Islet precursor cell (in vitro differentiated cells): ENCODE measurements at regions not wholly inside any gene's neighbourhood (a gene's known extent, or its start where the extent isn't known, plus 50 kb on each side); places are given as distances from the start of the nearest gene placed in this dataset.

Experiments
- DNase-seq: peaks from one replicate; pipeline ENCODE4 v3.0.0-alpha.2; 2018

DNA sequence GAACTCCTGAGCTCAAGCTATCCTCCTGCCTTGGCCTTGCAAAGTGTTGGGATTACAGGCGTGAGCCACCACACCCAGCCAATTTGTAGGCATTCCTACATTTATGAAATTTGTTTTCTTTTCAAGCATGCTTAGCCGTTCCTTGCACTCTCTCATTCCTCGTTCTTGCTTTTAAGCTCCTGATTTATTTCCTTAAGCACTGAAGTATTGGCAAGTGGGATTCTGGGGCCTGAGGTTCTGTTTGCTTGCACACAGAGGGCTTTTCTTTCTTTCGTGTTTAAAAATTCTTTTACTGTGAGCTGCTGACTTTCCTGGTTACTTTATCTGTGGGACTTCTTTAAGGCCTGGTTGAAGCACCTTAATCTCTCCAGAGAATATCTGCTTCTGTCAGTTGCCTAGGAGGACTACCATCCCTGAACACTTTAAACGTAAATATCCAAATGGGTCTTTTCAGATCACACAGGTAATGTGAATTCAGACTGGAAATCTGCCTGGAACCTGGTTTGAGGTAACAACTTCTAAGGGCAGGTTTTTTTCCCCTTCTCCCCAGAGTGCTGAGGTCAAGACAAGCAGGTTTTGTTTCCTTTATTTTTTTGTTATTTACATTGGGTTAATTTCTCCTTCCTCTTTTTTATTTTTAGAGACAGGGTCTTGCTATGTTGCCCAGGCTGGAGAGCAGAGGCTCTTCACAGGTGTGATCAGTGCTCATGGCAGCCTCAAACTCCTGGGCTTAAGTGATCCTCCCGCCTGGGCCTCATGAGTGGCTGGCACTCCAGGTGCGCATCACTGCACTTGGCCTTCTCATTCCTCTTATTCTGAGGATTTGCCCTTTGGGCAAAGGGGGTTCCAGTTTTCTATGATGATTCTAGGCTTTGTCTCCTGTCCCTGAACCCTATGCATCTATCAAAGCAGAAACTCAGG, 102.9 kb downstream of the PFKFB3 start:
- DNase-seq = no peak

- DNase-seq = no peak
These were observed 104.2 kb downstream of the PFKFB3 start for GRCh38 chr10:6306917-6307316.

GRCh38 chr10:6309816-6310215, 107.1 kb downstream of the PFKFB3 start:
- no peak for DNase-seq

- no peak for DNase-seq
These were observed 108.2 kb downstream of the PFKFB3 start for GRCh38 chr10:6310977-6311376.

- DNase-seq = no peak
These were observed 109.1 kb downstream of the PFKFB3 start for GRCh38 chr10:6311700-6312330.

- no peak for DNase-seq
These were observed 109.9 kb downstream of the PFKFB3 start for GRCh38 chr10:6312636-6313035.

DNA sequence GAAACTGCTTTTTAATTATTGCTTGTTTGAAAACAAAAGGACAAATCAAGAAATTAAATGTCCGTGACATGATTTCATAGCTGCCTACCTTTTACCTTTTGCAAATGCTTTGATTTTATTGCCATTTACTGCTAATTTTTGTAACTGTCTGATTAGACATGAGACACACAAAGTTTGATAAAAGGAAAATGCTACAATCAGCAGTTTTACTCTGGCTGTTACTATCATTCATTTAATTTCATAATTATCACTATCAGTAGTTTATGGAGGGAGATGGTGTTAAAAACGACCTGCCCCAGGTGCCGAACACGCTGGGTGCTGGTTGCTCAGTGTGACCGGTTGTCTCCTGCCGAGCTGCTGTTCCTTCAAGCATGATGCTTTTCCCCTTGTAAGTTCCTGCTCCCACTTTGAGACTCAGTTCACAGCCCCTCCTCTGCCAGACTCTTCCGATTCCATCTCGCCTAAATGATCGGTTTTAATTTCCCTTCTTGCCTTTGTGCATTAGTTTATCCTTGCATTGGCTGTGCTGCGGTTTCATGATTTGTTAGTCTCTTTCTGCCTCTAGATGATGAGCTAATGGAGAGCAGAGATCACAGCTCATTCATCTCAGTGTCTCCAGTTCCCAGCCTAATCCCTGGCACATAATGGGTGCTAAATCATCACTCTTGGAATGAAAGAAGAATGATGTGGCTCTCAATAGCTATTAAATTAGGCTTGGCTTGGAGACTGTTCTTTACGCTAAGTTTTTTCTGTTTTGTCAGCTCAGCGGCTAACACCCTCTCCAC, 110.6 kb downstream of the PFKFB3 start:
- DNase-seq = no peak

GRCh38 chr10:6314620-6315205, 112.0 kb downstream of the PFKFB3 start:
- peak; percentile 60 for DNase-seq

DNA sequence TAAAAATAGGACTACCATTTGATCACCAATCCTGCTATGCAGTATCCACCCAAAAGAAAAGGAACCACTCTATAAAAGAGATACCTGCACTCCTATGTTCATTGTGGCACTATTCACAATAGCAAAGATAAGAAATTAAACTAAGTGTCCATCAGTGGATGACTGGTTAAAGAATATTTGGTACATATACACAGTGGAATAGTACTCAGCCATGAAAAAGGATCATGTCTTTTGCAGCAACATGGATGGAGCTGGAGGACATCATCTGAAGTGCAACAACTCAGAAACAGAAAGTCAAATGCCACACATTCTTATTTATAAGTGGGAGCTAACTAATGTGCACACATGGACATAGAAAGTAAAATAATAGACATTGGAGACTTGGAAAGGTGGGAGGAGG, 116.4 kb downstream of the PFKFB3 start:
- DNase-seq = no peak

GRCh38 chr10:6320320-6321010, 117.7 kb downstream of the PFKFB3 start:
- DNase-seq = no peak

- no peak for DNase-seq
These were observed 119.1 kb downstream of the PFKFB3 start for GRCh38 chr10:6321880-6322279.

DNA sequence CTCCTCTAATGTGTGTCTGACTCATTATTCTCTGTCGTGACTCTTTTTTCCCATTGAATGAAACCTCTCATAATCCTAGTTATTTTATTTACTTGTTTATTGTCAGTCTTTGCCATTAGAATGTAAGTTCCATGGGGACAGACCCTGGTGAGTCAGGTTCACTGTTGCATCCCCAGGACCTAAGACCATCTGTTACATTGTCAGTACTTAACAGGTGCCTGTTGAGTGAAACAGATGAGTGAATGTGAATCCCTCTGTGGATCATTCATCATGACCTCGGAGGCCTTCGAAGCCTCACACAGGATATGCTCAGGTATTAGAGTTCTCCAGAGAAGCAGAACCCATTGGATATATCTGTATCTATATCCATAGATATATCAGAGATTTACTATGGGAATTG, 120.1 kb downstream of the PFKFB3 start:
- DNase-seq = no peak

DNA sequence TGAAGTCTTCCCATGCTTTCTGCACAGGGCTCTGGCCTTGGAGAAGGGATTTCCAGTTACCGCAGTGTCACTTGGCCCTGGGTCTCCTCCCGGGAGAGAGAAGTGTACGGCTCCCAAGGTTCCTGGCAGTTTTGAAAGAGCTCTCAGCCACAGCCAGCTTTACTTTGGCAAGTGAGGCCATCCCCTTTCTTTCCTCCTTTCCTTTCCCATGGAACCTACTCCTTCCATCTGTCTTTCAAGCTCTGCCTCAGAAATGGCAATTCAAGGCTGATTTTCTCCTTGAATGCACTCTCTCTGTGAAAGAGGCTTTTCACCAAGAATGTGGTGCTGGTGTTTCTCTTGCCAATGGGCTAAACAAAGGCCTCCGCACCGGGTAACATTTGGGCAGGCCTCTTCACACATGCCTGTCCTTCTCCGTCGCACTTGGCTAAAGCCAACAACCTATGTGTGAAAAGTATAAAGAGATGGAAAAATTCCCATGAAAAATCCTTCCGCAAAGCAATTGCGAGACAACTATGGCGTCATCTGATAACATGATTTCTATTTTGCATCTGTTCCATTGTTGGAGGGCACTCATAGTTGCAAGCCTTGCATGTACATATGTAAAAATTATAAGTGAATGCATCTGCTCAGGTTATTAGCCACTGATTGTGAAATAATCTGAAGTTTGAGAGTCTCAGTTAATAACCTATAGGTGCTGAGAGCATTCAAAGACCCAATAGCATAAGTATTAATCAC, 125.4 kb downstream of the PFKFB3 start:
- no peak for DNase-seq

- DNase-seq = no peak
These were observed 126.1 kb downstream of the PFKFB3 start for GRCh38 chr10:6328699-6329423.

DNA sequence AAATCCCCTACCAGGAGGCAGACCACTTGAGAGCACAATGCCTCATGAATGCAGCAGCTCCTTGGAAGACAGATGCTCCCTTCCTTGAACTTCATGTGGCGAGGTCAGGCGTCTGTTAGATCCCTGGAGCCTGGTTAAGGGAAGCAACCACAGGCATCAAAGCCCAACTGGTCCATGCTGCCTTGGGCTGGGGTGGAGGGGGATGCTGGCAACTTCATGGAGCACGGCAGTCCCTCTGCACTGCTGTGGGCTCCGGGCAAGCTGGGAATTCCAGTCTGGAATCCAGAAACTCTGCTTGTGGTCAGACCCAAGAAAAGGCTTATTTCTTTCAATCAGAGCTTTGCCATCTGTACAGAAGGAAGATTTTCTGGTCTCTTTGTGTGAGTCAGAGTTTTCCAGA, 130.4 kb downstream of the PFKFB3 start:
- peak; percentile 12 for DNase-seq

- peak; percentile 3 for DNase-seq
These were observed 131.2 kb downstream of the PFKFB3 start for GRCh38 chr10:6333973-6334372.

DNA sequence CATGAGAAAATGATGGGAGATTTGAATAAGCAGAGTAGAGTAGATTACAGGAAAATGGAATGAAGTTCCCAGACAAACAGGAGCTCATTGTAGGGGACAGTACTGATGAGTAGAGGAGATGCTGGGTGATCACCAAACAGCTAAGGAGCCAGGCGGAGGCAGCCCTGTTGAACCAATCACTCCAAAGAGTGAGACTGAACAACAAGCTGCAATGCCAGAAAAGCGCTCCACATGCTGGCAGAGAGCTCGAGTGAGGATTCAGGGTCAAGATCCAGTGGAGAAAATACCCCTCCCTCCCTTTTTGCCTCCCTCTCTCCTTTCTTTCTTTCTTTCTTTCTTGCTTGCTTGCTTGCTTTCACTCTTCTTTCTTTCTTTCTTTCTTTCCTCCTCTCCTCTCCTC, 133.3 kb downstream of the PFKFB3 start:
- peak; percentile 13 for DNase-seq

GRCh38 chr10:6337382-6337781, 134.7 kb downstream of the PFKFB3 start:
- DNase-seq = no peak

- DNase-seq = no peak
These were observed 135.6 kb downstream of the PFKFB3 start for GRCh38 chr10:6338361-6338760.

GRCh38 chr10:6339891-6340290, 137.2 kb downstream of the PFKFB3 start:
- DNase-seq = no peak

DNA sequence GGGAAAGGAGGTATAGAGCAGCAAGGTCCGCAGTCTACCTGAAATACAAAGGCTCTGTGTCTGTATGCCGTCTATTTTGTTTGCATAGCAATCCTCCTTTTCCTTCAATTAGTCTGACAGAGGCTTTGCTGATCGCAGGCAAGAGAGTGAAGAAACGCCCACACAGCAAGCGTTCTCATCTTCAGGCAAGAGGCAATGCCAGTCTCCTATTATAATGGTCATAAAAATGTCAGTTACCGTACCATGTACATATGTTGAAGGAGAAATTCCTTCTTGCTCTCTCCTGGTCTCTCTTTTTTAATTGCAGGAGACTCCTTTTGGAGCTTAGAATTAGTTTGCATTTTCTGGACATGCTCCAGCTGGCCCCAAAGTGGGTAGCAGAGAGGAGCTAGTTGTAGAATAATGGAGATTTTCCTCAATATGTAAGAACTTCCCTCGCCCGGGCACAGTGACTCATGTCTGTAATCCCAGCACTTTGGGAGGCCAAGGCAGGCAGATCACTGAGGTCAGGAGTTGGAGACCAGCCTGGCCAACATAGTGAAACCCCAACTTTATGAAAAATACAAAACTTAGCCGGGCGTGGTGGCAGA, 139.5 kb downstream of the PFKFB3 start:
- peak; percentile 43 for DNase-seq
